ENCODE measurements at regions not wholly inside any gene's neighbourhood (a gene's known extent, or its start where the extent isn't known, plus 50 kb on each side); places are given as distances from the start of the nearest gene placed in this dataset.

DNA sequence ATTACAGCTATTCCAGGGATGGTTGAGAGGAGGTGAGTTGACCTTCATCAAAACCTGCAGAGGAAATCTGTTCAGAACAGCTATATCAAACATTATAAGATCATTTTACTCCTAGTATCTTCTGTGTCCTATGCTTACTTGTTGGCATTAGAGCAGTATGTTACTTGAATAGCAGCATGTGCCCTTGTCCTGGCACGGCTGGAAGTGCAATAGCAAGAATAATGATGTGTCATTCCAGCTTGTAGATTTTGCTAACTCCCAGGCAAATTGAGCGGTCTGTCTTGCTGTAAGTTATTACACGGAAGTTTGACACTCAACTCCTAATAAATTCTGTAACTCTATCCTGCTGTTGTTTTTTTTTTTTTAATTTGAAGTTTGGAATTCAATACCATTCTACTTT lies 385.5 kb downstream of the TENT5A start:
- ATAC-seq (no peak), FAIRE-seq (no peak), DNase-seq (ENCODE audit: low read depth, low spot score) (no peak)
- H3K27me3 ChIP-seq (replicated peaks in 1 of 2; ENCODE audit: control insufficient read depth in 2 of 2, insufficient read depth in 2 of 2, low read length in 1 of 2): no peaks in the 10 kb centered on the region
- no peak overlapping the region for H3K4me2 ChIP-seq (ENCODE audit: control insufficient read depth, insufficient read depth)
- RAD21 ChIA-PET (ENCODE audit: unreplicated experiment): no interaction called here
- CTCF ChIA-PET: no interaction called here
- no peaks in the 10 kb centered on the region for H3K79me2 ChIP-seq (ENCODE audit: control insufficient read depth, insufficient read depth, low read length)
- H4K20me1 ChIP-seq (ENCODE audit: control insufficient read depth, insufficient read depth): no peaks in the 10 kb centered on the region
- no peak overlapping the region for H3K9ac ChIP-seq (ENCODE audit: control insufficient read depth, insufficient read depth, low read length)
- intact Hi-C loops (cut with micrococcal nuclease; ENCODE audit: unreplicated experiment): no loop called here
- POLR2A ChIA-PET: no interaction called here
- no peak overlapping the region for H2AFZ ChIP-seq (ENCODE audit: control insufficient read depth, low read depth, low read length)
- in situ Hi-C loops (cut with MboI): no loop called here
- TF ChIP-seq MYB (IDR thresholded peaks at IDR 0.05; ENCODE audit: borderline replicate concordance, low read depth, low read length) (no peak), EZH2 (IDR thresholded peaks at IDR 0.05; ENCODE audit: borderline replicate concordance, control insufficient read depth, low read depth, low read length) (no peak), RFX5 (IDR thresholded peaks at IDR 0.05; ENCODE audit: low read depth, low read length) (no peak), NFYA (IDR thresholded peaks at IDR 0.05; ENCODE audit: borderline replicate concordance, low read depth, low read length) (no peak), ETV6 (conservative IDR thresholded peaks at IDR 0.05 in 1 of 2, IDR thresholded peaks at IDR 0.05 in 1 of 2; ENCODE audit: borderline replicate concordance in 1 of 2, low read depth in 1 of 2) (no peak), MYC (IDR thresholded peaks at IDR 0.05; ENCODE audit: insufficient read depth, insufficient read length, insufficient replicate concordance, low read length, severe bottlenecking) (no peak), TARDBP (IDR thresholded peaks at IDR 0.05; ENCODE audit: borderline replicate concordance) (no peak), MXI1 (IDR thresholded peaks at IDR 0.05; ENCODE audit: low read depth, low read length) (no peak), TCF3 (IDR thresholded peaks at IDR 0.05; ENCODE audit: borderline replicate concordance, insufficient read depth, low read depth, low read length) (no peak)
- TF ChIP-seq, protein P1, sequence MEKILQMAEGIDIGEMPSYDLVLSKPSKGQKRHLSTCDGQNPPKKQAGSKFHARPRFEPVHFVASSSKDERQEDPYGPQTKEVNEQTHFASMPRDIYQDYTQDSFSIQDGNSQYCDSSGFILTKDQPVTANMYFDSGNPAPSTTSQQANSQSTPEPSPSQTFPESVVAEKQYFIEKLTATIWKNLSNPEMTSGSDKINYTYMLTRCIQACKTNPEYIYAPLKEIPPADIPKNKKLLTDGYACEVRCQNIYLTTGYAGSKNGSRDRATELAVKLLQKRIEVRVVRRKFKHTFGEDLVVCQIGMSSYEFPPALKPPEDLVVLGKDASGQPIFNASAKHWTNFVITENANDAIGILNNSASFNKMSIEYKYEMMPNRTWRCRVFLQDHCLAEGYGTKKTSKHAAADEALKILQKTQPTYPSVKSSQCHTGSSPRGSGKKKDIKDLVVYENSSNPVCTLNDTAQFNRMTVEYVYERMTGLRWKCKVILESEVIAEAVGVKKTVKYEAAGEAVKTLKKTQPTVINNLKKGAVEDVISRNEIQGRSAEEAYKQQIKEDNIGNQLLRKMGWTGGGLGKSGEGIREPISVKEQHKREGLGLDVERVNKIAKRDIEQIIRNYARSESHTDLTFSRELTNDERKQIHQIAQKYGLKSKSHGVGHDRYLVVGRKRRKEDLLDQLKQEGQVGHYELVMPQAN (conservative IDR thresholded peaks at IDR 0.05): no peak
- TF ChIP-seq, protein P2, sequence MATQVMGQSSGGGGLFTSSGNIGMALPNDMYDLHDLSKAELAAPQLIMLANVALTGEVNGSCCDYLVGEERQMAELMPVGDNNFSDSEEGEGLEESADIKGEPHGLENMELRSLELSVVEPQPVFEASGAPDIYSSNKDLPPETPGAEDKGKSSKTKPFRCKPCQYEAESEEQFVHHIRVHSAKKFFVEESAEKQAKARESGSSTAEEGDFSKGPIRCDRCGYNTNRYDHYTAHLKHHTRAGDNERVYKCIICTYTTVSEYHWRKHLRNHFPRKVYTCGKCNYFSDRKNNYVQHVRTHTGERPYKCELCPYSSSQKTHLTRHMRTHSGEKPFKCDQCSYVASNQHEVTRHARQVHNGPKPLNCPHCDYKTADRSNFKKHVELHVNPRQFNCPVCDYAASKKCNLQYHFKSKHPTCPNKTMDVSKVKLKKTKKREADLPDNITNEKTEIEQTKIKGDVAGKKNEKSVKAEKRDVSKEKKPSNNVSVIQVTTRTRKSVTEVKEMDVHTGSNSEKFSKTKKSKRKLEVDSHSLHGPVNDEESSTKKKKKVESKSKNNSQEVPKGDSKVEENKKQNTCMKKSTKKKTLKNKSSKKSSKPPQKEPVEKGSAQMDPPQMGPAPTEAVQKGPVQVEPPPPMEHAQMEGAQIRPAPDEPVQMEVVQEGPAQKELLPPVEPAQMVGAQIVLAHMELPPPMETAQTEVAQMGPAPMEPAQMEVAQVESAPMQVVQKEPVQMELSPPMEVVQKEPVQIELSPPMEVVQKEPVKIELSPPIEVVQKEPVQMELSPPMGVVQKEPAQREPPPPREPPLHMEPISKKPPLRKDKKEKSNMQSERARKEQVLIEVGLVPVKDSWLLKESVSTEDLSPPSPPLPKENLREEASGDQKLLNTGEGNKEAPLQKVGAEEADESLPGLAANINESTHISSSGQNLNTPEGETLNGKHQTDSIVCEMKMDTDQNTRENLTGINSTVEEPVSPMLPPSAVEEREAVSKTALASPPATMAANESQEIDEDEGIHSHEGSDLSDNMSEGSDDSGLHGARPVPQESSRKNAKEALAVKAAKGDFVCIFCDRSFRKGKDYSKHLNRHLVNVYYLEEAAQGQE (IDR thresholded peaks at IDR 0.05; ENCODE audit: low read depth, low read length): no peak
- TF ChIP-seq, protein P3, sequence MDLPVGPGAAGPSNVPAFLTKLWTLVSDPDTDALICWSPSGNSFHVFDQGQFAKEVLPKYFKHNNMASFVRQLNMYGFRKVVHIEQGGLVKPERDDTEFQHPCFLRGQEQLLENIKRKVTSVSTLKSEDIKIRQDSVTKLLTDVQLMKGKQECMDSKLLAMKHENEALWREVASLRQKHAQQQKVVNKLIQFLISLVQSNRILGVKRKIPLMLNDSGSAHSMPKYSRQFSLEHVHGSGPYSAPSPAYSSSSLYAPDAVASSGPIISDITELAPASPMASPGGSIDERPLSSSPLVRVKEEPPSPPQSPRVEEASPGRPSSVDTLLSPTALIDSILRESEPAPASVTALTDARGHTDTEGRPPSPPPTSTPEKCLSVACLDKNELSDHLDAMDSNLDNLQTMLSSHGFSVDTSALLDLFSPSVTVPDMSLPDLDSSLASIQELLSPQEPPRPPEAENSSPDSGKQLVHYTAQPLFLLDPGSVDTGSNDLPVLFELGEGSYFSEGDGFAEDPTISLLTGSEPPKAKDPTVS (IDR thresholded peaks at IDR 0.05; ENCODE audit: low read depth, low read length): no peak
- SMC1A ChIA-PET (ENCODE audit: uncharacterized antibody, unreplicated experiment): no interaction called here
- H3K4me1 ChIP-seq (ENCODE audit: control insufficient read depth, insufficient read depth, low read length): no peaks in the 10 kb centered on the region
- no peak overlapping the region for H3K27ac ChIP-seq (ENCODE audit: control insufficient read depth, insufficient read depth)
- 11% methylated on average over 3 of the region's 3 CpGs for WGBS (ENCODE audit: insufficient coverage, insufficient replicate concordance, low lambda C conversion rate, missing lambda C conversion rate)
- H3K4me3 ChIP-seq: no peak overlapping the region
- no TSS peak for BruUV-seq (replicated peaks)
- no peaks in the 10 kb centered on the region for H3K36me3 ChIP-seq (ENCODE audit: control insufficient read depth in 2 of 2, insufficient read depth in 2 of 2, low read length in 1 of 2)
- H3K9me3 ChIP-seq (replicated peaks; ENCODE audit: control insufficient read depth, insufficient read depth, low read length): no peaks in the 10 kb centered on the region
